Esophagus mucosa (tissue), 1 donor: ENCODE measurements at regions not wholly inside any gene's neighbourhood (a gene's known extent, or its start where the extent isn't known, plus 50 kb on each side); places are given as distances from the start of the nearest gene placed in this dataset.

Experiments used
- ATAC-seq: fragments of 200-7000 bp; cut with Tn5 transposase; one replicate; pipeline ENCODE4 v1.9.1; 2020
- donor health status: DM: yes; HTN: yes; CAD: no.

- no peak for ATAC-seq
Observed at GRCh38 chr5:110321117-110321516, 405.4 kb downstream of the TMEM232 start.

DNA sequence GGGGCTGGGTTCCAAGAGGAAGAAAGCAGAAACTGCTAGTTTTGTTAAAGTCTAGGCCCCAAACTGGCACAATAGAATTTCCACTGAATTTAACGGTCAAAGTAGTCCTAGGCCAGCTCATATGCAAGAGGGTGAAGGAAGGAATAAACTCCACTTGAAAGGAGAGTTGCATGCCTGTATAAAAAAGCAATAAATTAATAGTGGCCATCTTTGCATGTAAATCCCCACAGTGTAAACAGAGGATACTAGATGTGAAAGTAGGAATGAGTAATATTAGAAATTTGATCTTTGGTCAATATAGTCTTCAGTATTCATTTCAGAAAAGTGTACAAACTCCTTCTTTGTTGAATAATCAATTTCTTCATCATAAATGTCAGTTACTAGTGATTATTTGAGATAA lies 403.1 kb downstream of the TMEM232 start:
- no peak for ATAC-seq

DNA sequence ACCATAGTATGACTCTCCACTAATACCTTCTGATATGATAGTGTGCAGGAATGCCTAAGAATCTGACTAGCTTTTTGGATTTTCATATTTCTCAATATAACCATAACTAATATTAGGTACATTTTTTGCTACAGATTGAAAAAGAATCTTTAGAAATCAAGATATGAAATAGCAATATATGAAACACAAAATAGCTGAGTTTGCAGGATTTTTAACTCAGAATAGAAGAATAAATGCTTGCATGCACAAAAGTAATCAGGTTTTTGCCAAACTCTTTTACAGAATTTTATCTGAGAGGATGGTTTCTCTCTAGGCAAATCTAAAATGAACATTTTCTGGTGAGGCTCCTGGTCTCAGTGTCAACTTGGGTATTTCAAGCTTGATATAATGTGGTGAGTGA lies 402.6 kb downstream of the TMEM232 start:
- ATAC-seq, result no peak

DNA sequence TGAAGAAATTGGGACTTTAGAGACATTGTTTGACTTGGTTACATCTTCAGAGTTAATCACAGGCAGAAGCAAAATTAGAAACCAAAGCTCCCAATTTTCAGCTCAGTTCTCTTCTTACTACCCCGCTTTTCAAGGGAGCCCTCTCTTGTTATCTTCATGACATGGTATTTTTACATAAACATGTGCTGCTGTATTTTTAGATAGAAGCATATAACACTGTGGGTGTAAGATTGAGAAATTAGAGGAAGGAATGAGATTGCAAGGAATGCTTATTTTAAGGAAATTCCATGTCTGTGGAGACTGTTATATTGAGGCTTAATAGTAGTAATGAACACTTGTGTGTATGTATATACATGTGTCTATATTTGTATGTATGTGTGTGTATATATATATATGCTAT lies 401.6 kb downstream of the TMEM232 start:
- no peak for ATAC-seq

DNA sequence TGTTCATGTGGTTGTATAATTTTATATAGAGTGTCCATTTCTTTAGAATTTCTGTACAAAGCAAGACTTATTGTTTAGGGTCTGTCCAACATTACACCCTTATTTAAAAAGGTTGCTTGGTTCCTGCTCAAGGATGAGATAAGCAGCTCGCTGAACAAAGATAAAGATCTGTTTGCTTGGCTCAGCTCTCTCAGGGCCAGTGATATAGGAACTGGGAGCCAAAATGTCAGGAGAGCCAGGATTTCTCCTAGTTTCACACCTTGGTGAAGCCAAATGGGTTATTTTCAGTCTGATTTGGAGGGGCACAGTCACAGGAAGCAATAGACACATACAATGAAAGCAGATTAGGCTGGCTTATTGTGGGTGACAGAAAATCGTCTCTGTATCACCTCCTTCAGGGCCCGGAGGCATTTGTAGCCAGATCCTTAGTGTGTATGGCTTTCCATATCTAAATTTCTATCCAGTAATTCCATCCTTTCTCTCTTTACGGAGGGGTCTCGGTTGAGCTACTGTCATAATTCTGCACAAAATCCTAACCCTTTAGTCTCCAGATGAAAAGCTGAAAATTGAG lies 396.4 kb downstream of the TMEM232 start:
- no peak for ATAC-seq

- no peak for ATAC-seq
Observed at GRCh38 chr5:110333384-110333783, 393.1 kb downstream of the TMEM232 start.

DNA sequence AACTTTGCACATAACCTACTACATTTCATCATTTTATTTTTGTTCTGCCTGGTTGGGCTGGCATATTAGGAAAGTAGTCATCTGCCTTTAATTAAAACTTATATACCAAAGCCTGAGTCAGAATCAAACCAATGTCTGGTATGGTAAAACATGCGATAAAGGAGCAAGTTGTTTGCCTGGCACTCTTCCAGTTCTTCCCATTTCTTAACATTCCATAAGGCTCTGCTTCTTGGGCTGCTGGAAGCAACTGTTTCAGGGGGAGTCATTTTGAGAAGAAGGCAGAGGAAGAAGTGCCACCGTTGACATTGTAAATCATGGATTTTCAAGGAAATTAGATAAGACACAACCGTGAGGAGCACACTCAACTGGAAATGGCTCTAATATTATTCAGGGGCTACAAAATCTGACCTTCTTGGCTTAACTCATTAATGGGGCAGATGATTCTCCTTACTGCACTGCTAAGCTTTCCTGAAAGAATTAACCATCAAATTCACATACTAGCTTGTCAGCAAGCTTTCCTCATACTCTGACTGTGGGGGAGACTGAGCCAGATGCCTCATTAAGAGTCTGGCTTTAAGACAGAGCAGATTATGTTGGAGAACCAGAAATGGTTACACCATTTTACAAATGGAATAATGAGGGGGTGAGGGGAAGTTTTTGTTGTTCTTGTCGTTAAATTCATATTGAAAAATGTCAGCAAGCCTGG lies 391.0 kb downstream of the TMEM232 start:
- no peak for ATAC-seq

DNA sequence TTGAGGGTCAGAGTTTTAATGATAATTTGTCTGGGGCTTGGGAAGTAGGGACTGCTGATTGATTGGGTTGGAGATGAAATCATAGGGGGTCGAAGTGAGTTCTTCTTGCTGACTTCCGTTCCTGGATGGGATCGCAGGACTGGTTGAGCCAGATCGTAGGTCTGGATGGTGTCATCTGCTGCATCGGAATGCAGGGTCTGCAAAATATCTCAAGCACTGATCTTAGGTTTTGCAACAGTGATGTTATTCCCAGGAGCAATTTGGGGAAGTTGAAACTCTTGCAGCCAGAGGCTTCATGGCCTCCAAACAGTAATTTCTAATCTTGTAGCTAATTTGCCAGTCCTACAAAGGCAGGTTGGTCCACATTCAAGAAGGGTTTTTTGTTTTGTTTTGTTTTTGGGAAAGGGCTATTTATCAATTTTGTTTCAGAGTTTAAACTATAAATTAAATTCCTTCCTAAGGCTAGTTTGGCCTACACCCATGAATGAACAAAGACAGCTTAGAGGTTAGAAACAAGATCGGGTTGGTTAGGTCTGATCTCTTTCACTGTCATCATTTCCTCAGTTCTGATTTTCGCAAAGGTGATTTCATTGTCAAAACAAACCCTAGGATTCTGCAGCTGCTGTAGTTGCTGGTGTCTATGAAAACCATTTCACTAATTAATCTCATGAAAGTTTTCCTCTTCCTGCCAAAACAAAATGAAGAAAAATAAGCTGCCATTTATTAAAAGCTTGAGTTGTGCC lies 388.0 kb downstream of the TMEM232 start:
- ATAC-seq, result no peak

- ATAC-seq, result no peak
Observed at GRCh38 chr5:110339399-110339798, 387.1 kb downstream of the TMEM232 start.

DNA sequence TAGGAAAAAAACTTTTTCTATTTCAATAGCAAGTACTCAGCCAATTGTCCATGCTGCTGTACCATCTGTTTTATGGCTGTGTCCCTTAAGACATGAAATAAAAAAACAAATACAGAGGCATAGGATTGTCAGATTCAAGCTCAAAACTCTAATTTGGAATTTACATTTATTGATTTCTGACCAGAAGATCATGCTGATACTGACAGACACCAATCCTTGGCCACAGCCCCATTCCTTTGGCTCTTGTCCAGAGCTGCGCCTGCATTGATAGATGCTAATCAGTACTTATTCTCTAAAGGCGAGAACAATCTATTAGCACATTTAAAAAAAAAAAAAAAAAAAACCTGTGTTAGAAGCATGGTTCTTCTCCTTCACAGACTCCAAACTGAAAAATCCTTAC lies 384.6 kb downstream of the TMEM232 start:
- no peak for ATAC-seq

- no peak for ATAC-seq
Observed at GRCh38 chr5:110342683-110343082, 383.8 kb downstream of the TMEM232 start.

DNA sequence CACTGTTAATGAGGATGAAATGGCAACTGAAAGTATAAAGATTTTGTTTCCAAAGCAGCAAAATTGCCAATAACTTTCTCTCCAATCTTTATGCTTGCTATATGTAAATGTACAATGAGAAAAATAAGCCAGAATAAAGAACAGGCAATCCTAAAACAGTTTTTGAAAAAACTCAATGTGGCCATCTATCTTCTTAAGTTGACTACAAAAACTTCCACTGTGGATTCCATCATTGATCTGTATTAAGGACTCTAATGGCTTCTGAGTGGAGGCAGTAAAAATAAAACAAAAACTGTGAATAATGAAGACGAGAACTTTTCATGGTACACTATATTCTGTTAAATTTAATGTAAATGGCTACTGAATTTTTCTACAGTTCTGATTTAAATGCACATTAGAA lies 382.9 kb downstream of the TMEM232 start:
- no peak for ATAC-seq

DNA sequence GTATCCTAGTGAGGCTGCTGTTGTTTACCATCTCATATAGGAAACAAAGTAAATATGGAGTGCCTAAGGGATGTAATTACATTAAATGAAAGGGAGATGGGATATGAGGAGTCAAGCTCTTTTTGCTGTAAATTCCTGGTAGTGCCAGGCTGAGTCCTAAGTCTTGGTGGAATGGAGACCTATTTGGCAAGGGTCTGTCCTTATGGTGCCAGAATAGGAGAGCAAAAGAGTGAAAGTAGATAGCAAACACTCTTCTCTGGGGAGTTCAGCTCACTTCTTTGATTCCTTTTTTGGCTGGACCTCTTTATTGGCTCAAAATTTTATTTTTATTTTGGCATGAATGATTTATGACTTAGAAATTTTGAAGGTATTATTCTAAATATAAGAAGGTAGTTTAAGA lies 380.8 kb downstream of the TMEM232 start:
- no peak for ATAC-seq

GRCh38 chr5:110346893-110347358 lies 379.5 kb downstream of the TMEM232 start:
- ATAC-seq, result no peak

DNA sequence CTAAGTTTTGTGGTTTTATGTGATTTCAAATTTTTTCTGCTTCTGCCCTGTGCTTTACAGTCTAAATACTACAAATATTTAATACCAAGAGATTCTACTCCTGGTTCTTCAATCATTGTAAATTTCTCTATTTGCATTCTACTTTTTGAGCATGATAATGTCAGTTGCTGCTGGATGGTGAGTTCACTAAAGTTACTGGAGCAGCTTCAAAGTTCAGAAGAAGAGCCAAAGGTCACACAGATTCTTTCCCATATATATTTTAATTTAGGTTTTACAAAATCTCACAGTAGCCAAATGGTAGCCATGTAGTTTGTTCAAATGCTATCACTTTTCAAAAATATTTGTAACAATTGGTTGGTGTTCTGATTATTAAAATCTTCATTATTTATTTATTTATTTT lies 378.7 kb downstream of the TMEM232 start:
- no peak for ATAC-seq

DNA sequence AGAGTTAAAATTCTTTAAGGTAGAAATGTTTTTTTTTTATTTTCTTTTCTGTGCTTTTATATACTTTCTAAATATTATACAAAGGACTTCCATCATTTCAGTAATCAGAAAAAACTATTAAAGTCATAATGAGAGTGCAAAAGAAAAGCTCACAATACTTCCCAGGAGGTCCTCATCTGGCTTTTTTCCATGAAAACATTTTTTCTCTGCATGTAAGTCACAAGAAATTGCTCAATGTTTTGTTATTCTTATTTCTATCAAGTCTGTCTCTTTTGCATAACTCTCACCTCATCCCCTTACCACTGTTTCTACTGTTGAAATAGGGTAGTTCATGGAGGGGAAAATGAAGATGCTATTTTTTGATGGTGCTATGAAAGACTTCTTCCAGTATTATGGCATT lies 375.0 kb downstream of the TMEM232 start:
- no peak for ATAC-seq

DNA sequence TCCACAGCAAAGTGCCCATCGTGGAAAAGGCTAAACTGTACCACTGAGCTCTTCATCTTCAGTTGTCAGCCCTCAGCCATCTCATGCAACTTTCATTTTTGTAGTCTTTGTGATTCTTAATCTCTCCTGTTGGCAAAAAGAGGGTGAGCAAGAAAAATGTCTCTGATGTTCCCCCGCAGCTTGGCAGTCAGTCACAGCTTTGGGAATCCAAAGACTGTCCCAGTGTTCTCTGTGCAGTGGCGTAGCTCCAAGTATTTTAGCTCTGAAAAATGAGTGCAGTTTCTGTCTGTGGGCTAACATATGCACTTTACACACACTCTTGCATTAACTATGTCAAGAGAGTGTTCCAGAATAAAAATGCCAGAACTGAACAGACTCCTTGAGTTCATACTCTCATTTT lies 372.2 kb downstream of the TMEM232 start:
- no peak for ATAC-seq

- no peak for ATAC-seq
Observed at GRCh38 chr5:110354915-110355644, 371.4 kb downstream of the TMEM232 start.

DNA sequence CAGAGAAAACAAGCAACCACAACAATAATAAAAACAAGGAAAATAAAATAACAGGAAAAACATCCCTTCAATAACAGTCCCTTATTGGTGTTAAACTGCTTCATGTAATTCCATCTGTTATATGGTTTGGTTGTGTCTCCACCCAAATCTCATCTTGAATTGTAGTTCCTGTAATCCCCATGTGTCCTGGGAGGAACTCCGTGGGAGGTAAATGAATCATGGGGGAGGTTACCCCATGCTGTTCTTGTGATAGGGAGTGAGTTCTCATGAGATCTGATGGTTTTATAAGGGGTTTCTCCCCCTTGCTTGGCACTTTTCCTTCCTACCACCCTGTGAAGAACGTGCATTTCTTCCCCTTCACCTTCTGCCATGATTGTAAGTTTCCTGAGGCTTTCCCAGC lies 369.8 kb downstream of the TMEM232 start:
- no peak for ATAC-seq

DNA sequence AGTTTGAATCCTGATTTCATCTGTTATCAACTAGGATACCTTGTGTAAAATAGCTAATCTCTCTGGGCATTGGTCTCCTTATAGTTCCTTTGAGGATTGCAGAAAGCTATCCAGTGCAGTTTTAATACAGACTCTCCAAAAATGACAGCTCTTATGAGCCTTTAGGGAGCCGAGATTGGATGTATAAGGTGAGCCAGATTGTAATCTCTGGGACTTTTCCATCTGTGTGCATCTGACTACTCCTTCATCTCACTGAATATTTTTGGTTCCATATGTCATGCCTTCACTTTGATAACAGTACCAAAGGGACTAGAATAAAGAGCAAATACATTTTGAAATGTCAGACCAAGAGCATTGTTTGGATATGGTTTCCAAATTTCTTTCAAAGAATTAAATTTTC lies 367.2 kb downstream of the TMEM232 start:
- no peak for ATAC-seq

DNA sequence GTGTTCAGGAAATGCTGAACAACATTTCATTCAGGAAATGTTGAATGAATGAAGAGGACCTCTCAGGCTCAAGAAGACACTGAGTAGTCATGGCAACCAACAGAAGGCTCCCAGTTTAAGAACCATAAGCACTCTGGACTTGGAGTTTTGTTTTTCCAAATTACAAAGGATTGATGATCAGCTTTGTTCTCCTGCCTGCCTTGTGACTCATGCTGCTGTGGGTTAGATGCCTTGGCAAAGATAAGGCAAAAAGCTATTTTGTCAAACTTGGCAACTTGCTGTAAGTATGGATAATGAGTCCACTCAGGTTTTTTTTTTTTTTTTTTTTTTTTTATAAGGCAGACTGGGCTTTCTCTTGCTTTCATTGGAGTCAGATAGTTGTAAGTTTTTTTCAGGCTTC lies 365.0 kb downstream of the TMEM232 start:
- no peak for ATAC-seq

- ATAC-seq, result no peak
Observed at GRCh38 chr5:110362261-110362660, 364.2 kb downstream of the TMEM232 start.

GRCh38 chr5:110366716-110367115 lies 359.8 kb downstream of the TMEM232 start:
- no peak for ATAC-seq
